ENCODE measurements at regions not wholly inside any gene's neighbourhood (a gene's known extent, or its start where the extent isn't known, plus 50 kb on each side); places are given as distances from the start of the nearest gene placed in this dataset.
A peak's percentile ranks its signal among the peaks of the same experiment; 100 is the strongest.
"Not testable (repeated sequence)": the region's sequence is repeated elsewhere in the genome, so short reads cannot be mapped to it uniquely, and the experiment has no call there.

GRCh38 chr1:29550119-29550841, 314.0 kb downstream of the PTPRU start:
- H3K4me1 ChIP-seq (ENCODE audit: control insufficient read depth in 1 of 2, insufficient read depth in 2 of 2, low read length in 2 of 2) = peaks cover 0 to 5% of the 10 kb centered on the region in 2 experiments; a peak in 2 of 4 replicates
- H3K27me3 ChIP-seq (ENCODE audit: insufficient read depth, low read length) = no peaks in the 10 kb centered on the region
- no peak for DNase-seq (ENCODE audit: low read depth, low spot score)
- intact Hi-C loops (cut with micrococcal nuclease) = no loop called here
- CTCF ChIA-PET = no interaction called here
- H4K20me1 ChIP-seq (ENCODE audit: insufficient read depth) = no peaks in the 10 kb centered on the region
- no peak overlapping the region for H2AFZ ChIP-seq (ENCODE audit: low read depth, low read length, poor library complexity, severe bottlenecking)
- no peaks in the 10 kb centered on the region for H3K9me2 ChIP-seq (ENCODE audit: insufficient read depth)
- RAD21 ChIA-PET (ENCODE audit: low non-redundant PET in 1 of 2, low total read pairs in 2 of 2, uncharacterized antibody in 2 of 2, unreplicated experiment in 2 of 2) = no interaction called here
- no peaks in the 10 kb centered on the region for H3K9me3 ChIP-seq (ENCODE audit: control insufficient read depth in 1 of 2, insufficient read depth in 1 of 2, low read depth in 1 of 2, low read length in 2 of 2)
- H3K4me3 ChIP-seq (replicated peaks in 1 of 2; ENCODE audit: low read depth in 1 of 2, low read length in 2 of 2) = no peak overlapping the region
- TF ChIP-seq, protein P1, sequence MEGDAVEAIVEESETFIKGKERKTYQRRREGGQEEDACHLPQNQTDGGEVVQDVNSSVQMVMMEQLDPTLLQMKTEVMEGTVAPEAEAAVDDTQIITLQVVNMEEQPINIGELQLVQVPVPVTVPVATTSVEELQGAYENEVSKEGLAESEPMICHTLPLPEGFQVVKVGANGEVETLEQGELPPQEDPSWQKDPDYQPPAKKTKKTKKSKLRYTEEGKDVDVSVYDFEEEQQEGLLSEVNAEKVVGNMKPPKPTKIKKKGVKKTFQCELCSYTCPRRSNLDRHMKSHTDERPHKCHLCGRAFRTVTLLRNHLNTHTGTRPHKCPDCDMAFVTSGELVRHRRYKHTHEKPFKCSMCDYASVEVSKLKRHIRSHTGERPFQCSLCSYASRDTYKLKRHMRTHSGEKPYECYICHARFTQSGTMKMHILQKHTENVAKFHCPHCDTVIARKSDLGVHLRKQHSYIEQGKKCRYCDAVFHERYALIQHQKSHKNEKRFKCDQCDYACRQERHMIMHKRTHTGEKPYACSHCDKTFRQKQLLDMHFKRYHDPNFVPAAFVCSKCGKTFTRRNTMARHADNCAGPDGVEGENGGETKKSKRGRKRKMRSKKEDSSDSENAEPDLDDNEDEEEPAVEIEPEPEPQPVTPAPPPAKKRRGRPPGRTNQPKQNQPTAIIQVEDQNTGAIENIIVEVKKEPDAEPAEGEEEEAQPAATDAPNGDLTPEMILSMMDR (IDR thresholded peaks at IDR 0.05 in 2 of 3, conservative IDR thresholded peaks at IDR 0.05 in 1 of 3; ENCODE audit: borderline replicate concordance in 1 of 3, insufficient read depth in 1 of 3, low read depth in 2 of 3, low read length in 2 of 3) = no peak
- TF ChIP-seq ZFX (IDR thresholded peaks at IDR 0.05) (no peak), ELF1 (IDR thresholded peaks at IDR 0.05; ENCODE audit: borderline replicate concordance, low read depth) (no peak), EZH2 (IDR thresholded peaks at IDR 0.05) (no peak), EZH2phosphoT487 (IDR thresholded peaks at IDR 0.05; ENCODE audit: borderline replicate concordance) (no peak), JUND (IDR thresholded peaks at IDR 0.05) (no peak), YY1 (IDR thresholded peaks at IDR 0.05; ENCODE audit: extremely low read depth, insufficient replicate concordance, low read depth, low read length) (no peak)
- POLR2A ChIA-PET = no interaction called here
- H3K27ac ChIP-seq (ENCODE audit: low read depth, low read length) = no peak overlapping the region
- no peak overlapping the region for H3K9ac ChIP-seq (ENCODE audit: low read length)
- peak; percentile 44 for ATAC-seq
- H3K79me2 ChIP-seq (ENCODE audit: insufficient read depth, low read length) = no peaks in the 10 kb centered on the region
- H3K36me3 ChIP-seq (ENCODE audit: control insufficient read depth in 1 of 2, insufficient read depth in 2 of 2, low read length in 2 of 2) = no peaks in the 10 kb centered on the region
- no peak overlapping the region for H3K4me2 ChIP-seq (ENCODE audit: low read length)
- no TSS peak for BruUV-seq (replicated peaks)

GRCh38 chr1:29549728-29550118, 313.4 kb downstream of the PTPRU start:
- H3K27me3 ChIP-seq (ENCODE audit: insufficient read depth, low read length); H4K20me1 ChIP-seq (ENCODE audit: insufficient read depth); CTCF ChIA-PET; H3K36me3 ChIP-seq (ENCODE audit: control insufficient read depth in 1 of 2, insufficient read depth in 2 of 2, low read length in 2 of 2); H3K4me3 ChIP-seq (replicated peaks in 1 of 2; ENCODE audit: low read depth in 1 of 2, low read length in 2 of 2); H3K4me2 ChIP-seq (ENCODE audit: low read length); H3K4me1 ChIP-seq (ENCODE audit: control insufficient read depth in 1 of 2, insufficient read depth in 2 of 2, low read length in 2 of 2); H2AFZ ChIP-seq (ENCODE audit: low read depth, low read length, poor library complexity, severe bottlenecking); H3K27ac ChIP-seq (ENCODE audit: low read depth, low read length); H3K9ac ChIP-seq (ENCODE audit: low read length); H3K79me2 ChIP-seq (ENCODE audit: insufficient read depth, low read length); H3K9me2 ChIP-seq (ENCODE audit: insufficient read depth); BruUV-seq (replicated peaks); intact Hi-C loops (cut with micrococcal nuclease); H3K9me3 ChIP-seq (ENCODE audit: control insufficient read depth in 1 of 2, insufficient read depth in 1 of 2, low read depth in 1 of 2, low read length in 2 of 2); ATAC-seq; POLR2A ChIA-PET; RAD21 ChIA-PET (ENCODE audit: low non-redundant PET in 1 of 2, low total read pairs in 2 of 2, uncharacterized antibody in 2 of 2, unreplicated experiment in 2 of 2); DNase-seq (ENCODE audit: low read depth, low spot score): not testable (repeated sequence)

Data from HCT116 (cell line).